DMS79 (cell line): ENCODE measurements at regions not wholly inside any gene's neighbourhood (a gene's known extent, or its start where the extent isn't known, plus 50 kb on each side); places are given as distances from the start of the nearest gene placed in this dataset.

Experiments used
- DNase-seq: peaks from one replicate; lab custom pipeline; 2025; lab: John Stamatoyannopoulos, UW

- DNase-seq, result no peak
These were observed 333.8 kb downstream of the ZNF621 start for GRCh38 chr3:40858364-40859115.

DNA sequence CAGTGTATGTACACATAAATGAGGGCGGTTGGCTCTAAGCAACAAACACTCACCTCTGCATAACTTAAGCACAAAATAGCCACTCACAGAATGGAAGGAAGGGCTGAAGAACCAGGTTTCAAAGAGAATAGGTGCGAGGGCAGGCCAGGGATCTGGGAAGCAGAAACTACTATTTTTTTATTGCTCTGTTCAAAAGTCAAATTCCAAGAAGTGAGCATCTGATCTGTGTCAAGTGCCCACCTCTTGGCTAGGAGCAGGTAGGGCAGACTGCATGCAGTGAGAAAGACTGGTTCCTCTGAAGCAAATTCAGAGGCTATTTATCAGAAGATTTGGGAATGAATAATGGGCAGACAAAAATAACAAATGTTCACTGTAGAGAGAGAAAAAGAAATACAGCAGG is 336.4 kb upstream of the CTNNB1 start:
- no peak for DNase-seq

GRCh38 chr3:40864146-40864782 is 335.0 kb upstream of the CTNNB1 start:
- DNase-seq, result no peak

DNA sequence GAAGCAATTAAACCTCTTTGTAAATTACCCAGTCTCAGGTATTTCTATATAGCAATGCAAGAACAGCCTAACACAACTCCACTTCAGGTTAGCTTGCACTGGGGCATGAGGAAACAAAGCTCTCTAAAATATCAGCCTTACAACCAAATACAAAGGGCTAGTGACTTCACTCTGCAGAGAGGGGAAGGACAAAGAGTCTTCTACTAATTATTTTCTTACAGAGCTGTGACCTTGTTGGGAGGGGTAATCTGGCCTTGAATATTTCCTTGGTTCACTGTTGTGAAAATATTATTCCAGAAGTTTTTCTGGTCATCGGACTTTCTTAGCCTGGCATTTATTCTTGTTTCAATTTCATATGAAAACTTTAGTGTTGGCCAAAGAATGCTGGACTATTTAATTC is 334.4 kb upstream of the CTNNB1 start:
- DNase-seq, result no peak

DNA sequence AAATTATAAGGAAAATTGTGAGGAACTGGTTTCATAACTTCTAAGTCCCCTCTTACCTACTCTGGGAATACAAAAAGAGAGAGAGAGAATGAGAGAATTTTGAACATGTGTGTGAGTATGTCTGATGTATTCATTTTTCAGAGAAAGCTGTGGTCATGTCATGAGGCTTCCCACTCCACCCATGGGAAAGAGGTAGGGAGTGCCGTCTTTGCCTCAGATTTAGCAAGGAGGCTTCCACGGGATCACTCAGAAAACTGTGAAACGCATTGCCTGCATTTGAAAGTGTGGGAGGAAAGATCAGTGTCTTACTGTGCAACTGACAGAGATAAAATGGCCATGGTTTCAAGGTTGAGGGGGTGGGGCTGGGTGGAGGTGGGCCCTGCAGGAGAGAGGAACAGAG is 331.5 kb upstream of the CTNNB1 start:
- DNase-seq, result no peak

- DNase-seq, result no peak
These were observed 330.3 kb upstream of the CTNNB1 start for GRCh38 chr3:40869013-40869412.

DNA sequence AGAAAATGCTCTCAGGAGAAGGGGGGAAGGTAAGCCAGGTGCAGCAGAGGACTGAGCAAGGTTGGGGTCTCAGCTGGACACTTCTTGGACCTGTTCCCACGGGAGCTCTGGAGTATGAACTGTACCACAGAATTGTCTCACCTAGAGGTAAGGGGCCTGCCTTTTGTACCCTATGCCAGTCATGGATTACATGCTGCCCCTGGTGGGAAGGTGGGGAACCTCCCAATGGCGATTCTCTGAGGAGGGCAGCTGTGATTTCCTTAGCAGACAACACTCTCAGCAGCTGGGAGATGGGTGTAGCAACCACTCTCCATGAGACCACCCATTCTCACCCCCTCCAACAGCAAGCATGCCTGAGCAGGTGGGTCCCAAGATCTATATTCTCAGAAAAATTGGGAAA is 329.4 kb upstream of the CTNNB1 start:
- DNase-seq, result no peak

DNA sequence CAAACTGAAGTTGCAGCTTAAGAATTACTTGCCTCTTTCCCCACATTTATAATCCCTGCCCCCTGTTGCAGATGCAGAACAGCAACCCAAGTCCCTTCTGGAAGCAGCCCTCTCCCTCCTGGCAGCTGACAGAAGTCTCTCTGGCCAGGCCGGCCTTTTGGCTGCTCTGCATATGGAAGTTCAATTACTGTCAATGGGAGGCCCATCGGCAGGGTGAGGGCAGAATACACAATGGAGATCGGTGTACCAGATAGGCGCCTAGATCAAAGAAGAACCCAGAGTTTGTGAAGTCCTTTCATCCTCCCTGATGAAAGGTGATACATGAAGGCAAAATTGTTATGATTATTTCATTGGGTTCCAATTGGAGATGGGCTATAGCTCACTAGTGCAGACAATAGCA is 327.9 kb upstream of the CTNNB1 start:
- DNase-seq, result no peak

DNA sequence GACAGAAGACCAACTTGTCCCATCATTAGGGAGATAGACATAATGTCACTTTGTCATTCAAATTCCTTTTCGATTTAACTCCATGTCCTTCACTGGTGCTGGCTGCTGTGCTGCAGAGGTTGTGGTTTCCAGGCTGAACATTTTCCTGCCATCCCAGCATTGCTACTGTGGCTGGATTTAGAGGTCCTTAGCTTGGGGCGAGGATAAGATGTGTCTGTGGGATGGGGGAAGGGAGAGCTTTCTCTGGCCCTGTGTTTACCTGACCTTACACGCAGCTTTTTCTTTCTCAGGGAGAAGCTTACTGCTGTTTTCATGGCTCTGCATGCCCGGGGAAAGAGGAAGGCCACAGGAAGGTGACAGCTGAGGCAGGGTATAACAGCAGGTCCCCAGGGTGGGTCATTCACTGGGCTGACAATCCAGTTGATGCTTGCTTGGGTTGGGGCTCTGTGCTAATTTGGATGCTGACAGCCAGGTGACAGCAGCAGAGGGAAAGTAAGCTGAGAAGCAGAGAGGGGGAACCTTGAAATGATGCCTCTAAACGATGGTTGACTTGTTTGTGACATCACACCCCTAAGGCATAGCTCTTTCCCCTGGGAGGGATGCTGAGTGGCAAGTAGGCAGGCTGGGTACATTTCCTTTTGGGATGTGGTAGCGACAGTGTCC is 326.9 kb upstream of the CTNNB1 start:
- no peak for DNase-seq

- no peak for DNase-seq
These were observed 325.8 kb upstream of the CTNNB1 start for GRCh38 chr3:40873476-40873875.

DNA sequence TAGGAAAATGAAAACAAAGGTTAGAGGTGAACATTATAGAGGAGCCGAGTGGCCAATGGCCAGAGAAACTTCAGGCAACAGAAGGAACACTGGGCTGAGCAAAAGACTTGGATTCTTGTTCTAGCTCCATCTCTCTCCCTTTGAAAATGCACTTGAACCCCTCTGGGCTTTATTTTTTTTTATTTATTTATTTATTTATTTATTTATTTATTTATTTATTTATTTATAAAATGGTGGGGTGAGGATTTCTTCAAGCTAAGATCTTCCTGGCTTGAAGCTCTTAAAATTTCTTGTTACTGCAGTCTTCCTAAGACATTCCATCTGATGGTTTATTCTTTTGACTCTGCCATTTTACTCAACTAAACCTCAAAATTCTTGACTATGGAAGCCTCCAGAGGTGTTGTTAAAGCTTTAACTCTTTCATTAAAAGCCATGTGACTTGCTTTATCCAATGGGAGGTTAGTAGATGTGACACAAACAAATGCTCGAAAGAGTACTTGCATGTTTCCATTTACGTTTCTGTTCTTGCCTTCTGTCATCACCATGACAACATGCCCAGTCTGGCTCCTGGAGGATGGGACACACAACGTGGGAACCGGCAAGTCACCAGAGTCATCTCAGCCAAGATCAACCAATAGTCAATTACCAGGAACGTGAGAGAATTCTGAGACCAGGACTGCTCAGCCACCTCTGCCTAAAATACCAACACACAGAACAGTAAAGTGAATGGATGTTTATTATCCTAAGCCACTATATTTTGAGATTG is 325.2 kb upstream of the CTNNB1 start:
- no peak for DNase-seq

DNA sequence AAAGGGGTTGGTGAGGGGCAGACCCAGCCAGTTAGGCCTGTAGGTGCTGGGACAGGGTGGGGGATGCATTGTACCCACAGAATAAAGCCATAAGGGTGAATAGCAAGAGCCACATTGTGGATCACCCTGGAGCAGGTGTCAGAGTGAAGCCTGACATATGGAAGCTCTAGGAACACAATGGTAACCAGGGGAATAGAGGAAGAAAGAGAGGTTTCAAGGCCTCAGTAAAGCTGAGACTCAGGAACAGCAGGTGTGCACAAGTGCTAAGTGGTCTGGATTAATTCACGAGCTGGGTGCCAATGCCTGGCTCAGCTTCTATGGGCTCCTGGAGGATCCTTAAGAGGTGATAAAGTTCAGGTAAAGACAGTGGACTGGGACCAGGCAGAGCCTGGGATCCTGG is 323.7 kb upstream of the CTNNB1 start:
- DNase-seq, result no peak

- no peak for DNase-seq
These were observed 323.3 kb upstream of the CTNNB1 start for GRCh38 chr3:40876009-40876408.

- no peak for DNase-seq
These were observed 322.8 kb upstream of the CTNNB1 start for GRCh38 chr3:40876496-40876895.

DNA sequence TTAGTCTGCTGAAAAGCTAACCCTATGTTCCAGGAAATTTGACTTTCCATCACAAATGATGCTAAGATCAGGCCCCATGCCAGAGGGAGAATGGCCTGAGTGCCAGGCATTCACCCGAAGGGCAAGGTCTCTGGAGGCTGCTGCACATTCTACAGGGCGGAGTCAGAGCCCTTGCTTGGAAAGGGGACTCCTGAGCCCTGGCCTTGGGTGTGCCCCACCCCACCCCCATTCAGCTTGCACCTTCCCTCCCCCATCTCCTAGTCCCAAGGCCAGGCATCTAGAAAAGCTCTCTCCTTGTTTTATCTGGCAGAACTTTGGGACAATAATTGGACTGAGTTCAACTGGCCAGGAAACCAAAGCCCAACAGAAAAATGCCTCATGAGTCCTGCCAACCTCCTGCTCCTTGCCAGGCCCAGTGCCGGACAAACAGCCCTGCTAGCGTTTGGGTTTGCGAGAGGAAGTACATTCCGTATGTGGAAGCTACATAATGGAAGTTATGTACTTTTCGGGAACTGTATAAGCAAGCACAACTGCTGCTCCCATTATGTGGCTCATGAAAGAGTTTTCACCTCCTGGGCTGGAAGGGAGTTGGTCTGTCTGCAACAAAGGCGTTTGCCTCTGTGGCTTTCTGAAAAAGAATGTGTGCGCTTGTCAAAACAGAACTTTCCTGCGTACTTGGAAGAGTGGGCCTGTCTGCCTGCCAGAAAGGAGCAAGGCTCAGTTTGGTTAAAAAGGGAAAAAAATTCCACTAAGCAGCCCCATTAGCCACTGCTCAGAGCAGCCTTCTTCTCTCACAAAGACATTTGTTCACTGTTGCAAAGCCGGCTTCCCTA is 321.5 kb upstream of the CTNNB1 start:
- no peak for DNase-seq

DNA sequence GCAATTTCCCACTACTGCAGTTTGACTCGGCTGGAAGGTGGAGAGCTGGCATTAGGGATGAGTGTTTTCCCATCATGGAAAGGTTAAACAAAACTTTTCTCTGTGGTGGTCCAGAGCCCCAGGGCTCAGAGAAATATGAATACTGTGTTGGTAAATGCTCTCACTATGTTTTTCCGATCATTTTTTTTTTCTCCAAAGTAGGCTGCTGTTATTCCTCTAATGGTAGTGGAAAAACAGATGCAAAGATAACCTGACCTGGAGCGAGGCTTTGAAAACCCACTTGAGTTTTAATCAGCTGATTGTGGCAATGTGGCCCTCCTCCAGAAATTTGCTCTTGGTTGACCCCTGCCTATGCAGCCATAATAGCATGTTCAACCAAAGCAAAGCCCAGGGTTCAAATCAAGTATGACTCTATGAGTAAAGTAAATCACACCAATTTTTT is 320.8 kb upstream of the CTNNB1 start:
- DNase-seq, result no peak

DNA sequence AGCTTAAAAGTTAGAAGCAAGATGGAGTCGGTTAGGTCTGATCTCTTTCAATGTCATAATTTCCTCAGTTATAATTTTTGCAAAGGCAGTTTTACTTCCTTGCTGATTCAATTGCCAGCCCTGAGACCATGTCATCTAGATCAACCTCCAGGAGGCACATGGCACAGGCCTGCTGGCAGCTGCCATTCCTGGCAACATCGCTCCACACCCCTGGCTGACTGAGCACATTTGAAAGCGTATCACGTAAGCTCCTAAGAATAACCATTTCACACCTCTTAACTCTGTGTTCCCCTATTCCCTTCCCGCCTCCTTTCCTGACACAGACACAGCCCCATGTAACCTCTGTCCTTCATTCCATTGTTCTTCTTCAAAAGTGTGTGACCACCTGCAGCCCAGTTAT is 313.9 kb upstream of the CTNNB1 start:
- no peak for DNase-seq

DNA sequence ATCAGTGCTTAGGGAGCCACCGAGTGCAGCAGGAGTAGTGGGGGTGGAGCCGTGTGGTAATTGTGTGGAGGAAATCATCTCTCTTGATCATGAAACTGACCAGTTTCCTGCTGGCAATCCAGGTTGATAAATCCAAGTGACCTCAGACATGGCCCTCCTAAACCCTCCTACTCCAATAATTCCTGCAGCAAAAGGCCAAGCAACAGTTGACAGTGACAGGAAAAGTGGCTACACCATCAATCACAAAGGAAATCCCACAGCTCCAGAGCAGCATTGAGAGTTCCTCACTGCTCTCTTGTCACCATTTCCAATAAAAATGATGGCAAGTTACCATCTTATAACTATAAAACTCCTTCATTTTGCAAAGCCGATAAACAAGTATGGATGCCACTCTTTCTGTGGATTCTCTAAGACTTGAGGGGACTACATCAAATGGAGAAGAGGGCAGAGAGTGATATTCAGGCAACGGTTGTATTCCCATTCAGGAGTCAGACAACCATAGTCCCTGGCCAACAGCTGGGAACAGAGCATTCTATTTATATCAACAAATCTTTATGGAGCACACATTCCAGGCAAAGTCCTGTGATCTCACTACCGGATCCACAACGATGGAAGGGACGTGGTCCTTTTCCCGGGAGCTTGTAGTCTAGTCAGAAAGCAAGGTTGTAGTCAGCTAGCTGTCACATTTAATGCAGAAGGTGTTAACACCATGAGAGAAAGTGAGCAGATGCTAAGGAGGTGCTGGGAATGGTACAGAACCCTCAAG is 312.5 kb upstream of the CTNNB1 start:
- no peak for DNase-seq

- DNase-seq, result no peak
These were observed 308.1 kb upstream of the CTNNB1 start for GRCh38 chr3:40891186-40891585.

GRCh38 chr3:40895109-40895508 is 304.2 kb upstream of the CTNNB1 start:
- DNase-seq, result no peak

GRCh38 chr3:40899286-40899712 is 300.0 kb upstream of the CTNNB1 start:
- DNase-seq, result no peak
